Astrocyte (in vitro differentiated cells and primary cell): ENCODE measurements at regions not wholly inside any gene's neighbourhood (a gene's known extent, or its start where the extent isn't known, plus 50 kb on each side); places are given as distances from the start of the nearest gene placed in this dataset.

ENCODE experiments used
- EZH2 ChIP-seq: IDR thresholded peaks from 2 replicates; pipeline ENCODE4 v1.6.1; 2012; ENCODE audit warnings: mild to moderate bottlenecking, low read length, inconsistent platforms; ENCODE audit not compliant: insufficient read depth
- TF ChIP-seq, protein P1 (sequence below): IDR thresholded peaks from 2 replicates; pipeline ENCODE4 v1.5.1; 2011; ENCODE audit warnings: low read depth, mild to moderate bottlenecking, inconsistent platforms, low read length, moderate library complexity; ENCODE audit not compliant: insufficient read depth

DNA sequence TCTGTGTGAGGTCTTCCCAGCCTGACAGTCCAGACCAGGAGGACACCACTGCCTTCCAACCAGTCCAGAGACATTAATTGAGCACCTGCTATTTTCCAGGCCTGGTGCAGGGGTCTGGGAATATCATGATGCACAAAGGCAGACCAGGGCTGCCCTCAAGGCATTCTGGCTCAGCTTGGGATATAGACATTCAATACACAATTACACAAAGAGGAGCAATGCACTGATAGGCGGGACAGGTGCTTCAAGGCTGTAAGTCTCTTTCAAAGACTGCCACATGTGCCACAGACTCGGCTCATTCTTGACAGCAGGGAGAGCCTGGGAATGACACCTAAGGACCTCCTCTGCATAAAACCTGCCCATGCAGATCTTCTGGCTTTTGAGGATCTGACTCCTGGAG is 158.6 kb downstream of the C5orf15 start:
- TF ChIP-seq, protein P1, sequence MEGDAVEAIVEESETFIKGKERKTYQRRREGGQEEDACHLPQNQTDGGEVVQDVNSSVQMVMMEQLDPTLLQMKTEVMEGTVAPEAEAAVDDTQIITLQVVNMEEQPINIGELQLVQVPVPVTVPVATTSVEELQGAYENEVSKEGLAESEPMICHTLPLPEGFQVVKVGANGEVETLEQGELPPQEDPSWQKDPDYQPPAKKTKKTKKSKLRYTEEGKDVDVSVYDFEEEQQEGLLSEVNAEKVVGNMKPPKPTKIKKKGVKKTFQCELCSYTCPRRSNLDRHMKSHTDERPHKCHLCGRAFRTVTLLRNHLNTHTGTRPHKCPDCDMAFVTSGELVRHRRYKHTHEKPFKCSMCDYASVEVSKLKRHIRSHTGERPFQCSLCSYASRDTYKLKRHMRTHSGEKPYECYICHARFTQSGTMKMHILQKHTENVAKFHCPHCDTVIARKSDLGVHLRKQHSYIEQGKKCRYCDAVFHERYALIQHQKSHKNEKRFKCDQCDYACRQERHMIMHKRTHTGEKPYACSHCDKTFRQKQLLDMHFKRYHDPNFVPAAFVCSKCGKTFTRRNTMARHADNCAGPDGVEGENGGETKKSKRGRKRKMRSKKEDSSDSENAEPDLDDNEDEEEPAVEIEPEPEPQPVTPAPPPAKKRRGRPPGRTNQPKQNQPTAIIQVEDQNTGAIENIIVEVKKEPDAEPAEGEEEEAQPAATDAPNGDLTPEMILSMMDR: no peak
- no peak for TF ChIP-seq EZH2
